ENCODE measurements at regions not wholly inside any gene's neighbourhood (a gene's known extent, or its start where the extent isn't known, plus 50 kb on each side); places are given as distances from the start of the nearest gene placed in this dataset.

DNA sequence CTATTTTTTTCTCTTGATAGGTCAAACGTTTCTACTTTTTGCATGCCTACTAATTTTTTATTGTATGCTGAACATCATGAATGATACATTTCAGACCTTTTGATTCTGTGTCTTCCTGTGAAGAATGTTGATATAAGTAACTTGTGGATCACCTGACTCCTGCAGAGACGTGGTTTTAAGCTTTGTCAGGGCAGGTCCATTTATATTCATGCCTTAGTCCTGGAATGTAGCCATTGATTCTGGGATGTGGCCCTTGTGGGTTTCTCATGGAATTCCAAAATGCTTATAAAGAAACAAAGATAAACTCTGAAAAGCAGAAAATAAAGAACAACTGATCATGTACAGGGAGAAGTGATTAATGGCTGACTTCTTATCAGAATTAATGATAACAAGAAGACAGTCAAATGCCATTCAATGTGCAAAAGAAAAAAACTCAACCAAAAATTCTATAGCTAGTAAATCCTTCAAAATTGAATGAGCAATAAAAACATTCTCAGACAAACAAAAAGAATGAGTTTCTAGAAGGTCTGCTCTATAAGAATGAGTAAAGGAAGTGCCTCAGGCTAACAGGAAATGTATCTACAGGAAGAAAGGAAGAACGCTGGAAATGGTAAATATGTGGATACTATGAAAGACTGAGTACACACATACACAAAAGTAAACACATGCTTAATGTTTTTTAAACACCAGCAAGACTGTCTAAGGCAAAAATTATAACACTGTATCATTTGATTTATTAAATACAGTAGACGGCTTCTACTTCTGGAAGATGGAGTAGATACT is 284.8 kb upstream of the DIO3 start:
- H3K27ac ChIP-seq: no peak overlapping the region
- TF ChIP-seq, protein P1, sequence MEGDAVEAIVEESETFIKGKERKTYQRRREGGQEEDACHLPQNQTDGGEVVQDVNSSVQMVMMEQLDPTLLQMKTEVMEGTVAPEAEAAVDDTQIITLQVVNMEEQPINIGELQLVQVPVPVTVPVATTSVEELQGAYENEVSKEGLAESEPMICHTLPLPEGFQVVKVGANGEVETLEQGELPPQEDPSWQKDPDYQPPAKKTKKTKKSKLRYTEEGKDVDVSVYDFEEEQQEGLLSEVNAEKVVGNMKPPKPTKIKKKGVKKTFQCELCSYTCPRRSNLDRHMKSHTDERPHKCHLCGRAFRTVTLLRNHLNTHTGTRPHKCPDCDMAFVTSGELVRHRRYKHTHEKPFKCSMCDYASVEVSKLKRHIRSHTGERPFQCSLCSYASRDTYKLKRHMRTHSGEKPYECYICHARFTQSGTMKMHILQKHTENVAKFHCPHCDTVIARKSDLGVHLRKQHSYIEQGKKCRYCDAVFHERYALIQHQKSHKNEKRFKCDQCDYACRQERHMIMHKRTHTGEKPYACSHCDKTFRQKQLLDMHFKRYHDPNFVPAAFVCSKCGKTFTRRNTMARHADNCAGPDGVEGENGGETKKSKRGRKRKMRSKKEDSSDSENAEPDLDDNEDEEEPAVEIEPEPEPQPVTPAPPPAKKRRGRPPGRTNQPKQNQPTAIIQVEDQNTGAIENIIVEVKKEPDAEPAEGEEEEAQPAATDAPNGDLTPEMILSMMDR (conservative IDR thresholded peaks at IDR 0.05): no peak
- TF ChIP-seq ZFX (IDR thresholded peaks at IDR 0.05): no peak

DNA sequence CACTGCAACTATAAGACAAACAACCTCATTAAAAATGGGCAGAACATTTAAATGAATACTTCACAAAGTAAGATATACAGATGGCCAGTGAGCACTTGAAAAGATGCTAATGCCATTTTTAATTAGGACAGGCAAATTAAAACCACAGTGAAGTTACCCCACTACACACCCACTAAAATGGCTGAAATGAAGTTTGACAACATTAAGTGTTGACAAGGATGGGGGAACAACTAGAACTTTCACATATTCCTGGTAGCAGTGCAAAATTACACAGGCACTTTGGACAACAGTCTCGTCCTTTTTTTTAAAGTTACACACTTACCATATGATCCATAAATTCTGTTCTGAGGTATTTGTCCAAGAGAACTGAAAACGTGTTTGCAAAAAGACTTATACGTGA is 278.9 kb upstream of the DIO3 start:
- TF ChIP-seq, protein P1 (conservative IDR thresholded peaks at IDR 0.05): no peak
- TF ChIP-seq ZFX (IDR thresholded peaks at IDR 0.05): no peak
- H3K27ac ChIP-seq: no peak overlapping the region

DNA sequence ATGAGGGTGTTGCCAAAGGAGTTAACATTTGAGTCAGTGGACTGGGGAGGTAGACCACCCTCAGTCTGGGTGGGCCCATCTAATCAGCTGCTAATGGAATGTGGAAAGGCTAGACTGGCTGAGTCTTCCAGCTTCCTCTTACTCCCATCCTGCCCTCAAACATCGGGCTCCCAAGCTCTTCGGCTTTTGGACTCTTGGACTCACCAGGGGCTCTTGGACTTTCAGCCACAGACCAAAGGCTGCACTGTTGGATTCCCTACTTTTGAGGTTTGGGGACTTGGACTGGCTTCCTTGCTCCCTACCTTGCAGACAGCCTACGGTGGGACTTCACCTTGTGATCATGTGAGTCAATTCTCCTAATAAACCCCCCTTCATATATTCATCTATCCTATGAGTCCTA is 276.6 kb upstream of the DIO3 start:
- TF ChIP-seq, protein P1 (conservative IDR thresholded peaks at IDR 0.05): no peak
- no peak for TF ChIP-seq ZFX (IDR thresholded peaks at IDR 0.05)
- no peak overlapping the region for H3K27ac ChIP-seq

DNA sequence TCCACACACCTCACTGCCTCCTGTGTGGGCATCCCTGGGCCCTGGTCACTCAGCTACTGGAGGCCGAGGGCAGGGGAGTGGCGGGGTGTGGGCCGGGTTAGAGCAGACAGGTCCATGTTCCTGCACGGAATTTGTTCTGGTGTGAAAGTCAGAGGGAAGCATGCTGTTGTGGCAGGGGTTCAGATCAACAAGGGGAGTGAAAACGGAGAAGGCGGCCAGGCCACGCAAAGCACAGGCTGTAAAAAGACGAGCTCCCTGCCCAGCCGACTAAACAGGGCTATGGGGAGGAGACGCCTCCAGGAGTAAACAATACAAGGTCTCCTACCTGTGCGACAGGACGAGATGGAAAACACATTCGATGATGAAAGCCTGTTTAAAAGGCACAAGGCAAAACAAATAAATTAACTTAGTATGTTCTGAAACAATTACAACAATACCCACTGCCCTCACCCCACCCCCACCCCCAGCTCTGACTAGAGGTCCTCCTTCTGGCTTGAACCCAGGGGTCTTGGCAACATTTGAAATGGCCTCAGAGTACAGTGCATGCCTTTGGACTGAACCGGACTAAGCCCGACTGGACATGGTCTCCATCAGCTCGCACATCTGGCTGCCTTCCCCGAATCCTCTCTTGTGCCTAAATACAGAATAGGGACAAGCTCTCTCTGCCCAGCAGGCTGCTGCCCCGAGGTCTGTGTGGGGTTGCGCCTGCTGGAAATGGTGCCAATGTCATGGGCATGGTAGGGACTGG is 274.9 kb upstream of the DIO3 start:
- no peak overlapping the region for H3K27ac ChIP-seq
- no peak for TF ChIP-seq ZFX (IDR thresholded peaks at IDR 0.05)
- TF ChIP-seq, protein P1 (conservative IDR thresholded peaks at IDR 0.05): no peak

DNA sequence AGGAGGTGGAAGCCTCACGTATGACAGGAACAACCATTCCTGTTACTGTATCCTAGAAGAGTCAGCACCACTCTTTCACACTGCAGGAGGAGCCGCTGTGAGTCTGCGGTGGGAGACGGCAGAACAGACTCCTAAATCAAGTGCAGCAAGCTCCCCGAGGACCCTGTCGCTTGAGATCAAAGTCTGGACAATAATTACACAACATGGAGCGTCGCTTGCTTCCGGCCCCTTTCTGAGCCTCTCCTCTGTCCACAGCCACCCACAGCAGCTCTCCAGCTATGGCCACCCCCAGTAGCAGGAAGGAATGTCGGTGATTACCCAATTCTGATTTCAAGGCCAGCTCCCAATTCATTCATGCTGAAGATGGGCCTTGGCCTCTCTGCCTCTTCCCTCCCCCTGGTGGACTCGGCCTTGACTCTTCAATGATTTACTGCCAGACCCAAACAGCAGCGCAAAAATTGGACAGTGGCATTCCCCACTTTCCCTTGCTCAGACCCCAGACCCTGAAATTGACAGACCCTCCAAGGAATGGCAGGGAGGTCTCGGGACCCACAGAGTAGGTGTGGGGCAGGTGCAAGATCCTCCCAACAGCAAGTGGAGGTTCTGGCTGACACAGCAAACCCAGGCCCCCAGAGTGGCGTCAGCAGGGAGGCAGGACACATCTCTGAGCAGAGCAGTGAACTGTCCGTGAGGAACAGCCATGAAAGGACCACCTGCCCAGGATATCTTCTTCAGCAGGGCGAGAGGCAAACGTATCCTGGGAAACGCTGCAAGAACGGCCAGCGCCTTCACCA is 272.7 kb upstream of the DIO3 start:
- H3K27ac ChIP-seq: no peak overlapping the region
- no peak for TF ChIP-seq ZFX (IDR thresholded peaks at IDR 0.05)
- TF ChIP-seq, protein P1 (conservative IDR thresholded peaks at IDR 0.05): no peak

DNA sequence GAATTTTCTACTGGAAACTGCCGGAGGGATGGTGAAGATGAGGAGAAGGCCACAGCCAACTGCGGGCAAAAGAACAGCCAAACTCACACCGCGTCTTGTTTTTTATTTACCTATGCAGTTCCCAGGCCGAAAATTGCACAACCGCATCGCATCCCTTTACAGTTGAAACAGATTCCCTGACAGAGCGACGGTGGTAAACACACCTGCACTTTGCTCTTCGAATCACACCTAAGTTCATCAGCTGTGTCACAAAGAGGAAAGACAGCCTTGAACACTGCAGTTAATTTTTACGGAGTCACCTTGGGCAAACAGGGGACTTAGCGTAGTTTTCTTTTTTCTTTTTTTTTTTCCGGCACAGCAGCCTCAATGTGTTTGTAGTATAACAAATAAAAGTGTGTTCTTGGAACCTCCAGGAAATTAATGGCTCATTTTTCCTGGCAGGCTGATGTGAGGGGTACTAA is 272.0 kb upstream of the DIO3 start:
- no peak for TF ChIP-seq ZFX (IDR thresholded peaks at IDR 0.05)
- TF ChIP-seq, protein P1 (conservative IDR thresholded peaks at IDR 0.05): no peak
- H3K27ac ChIP-seq: no peak overlapping the region
